ENCODE measurements at regions not wholly inside any gene's neighbourhood (a gene's known extent, or its start where the extent isn't known, plus 50 kb on each side); places are given as distances from the start of the nearest gene placed in this dataset.

- TF ChIP-seq OSR1 (CRISPR knock-in tag; IDR thresholded peaks at IDR 0.05), result no peak
These were observed 651.3 kb downstream of the PTPRC start (continued) for GRCh38 chr1:199290186-199290585.

GRCh38 chr1:199291022-199291740 lies 652.3 kb downstream of the PTPRC start:
- peak; percentile 72 for ATAC-seq
- no peak for TF ChIP-seq CSRNP3 (CRISPR knock-in tag; IDR thresholded peaks at IDR 0.05)
- TF ChIP-seq POU6F1 (CRISPR knock-in tag; IDR thresholded peaks at IDR 0.05; ENCODE audit: borderline replicate concordance, low read depth), result no peak
- TF ChIP-seq TOX (CRISPR knock-in tag; IDR thresholded peaks at IDR 0.05; ENCODE audit: borderline replicate concordance), result peak; percentile 20; the same call in 1 of the 2 replicates
- no peak for TF ChIP-seq TCF4 (CRISPR knock-in tag; IDR thresholded peaks at IDR 0.05; ENCODE audit: borderline replicate concordance)
- no peak for TF ChIP-seq ZNF565 (CRISPR knock-in tag; conservative IDR thresholded peaks at IDR 0.05; ENCODE audit: low read depth)
- no peak for TF ChIP-seq CREB5 (CRISPR knock-in tag; IDR thresholded peaks at IDR 0.05; ENCODE audit: low read depth)
- TF ChIP-seq ZFP30 (CRISPR knock-in tag; IDR thresholded peaks at IDR 0.05), result no peak
- TF ChIP-seq RARB (CRISPR knock-in tag; IDR thresholded peaks at IDR 0.05), result no peak

- no peak for ATAC-seq
- TF ChIP-seq ZFP3 (CRISPR knock-in tag; IDR thresholded peaks at IDR 0.05), result no peak
- TF ChIP-seq CSRNP3 (CRISPR knock-in tag; IDR thresholded peaks at IDR 0.05), result no peak
- no peak for TF ChIP-seq OSR1 (CRISPR knock-in tag; IDR thresholded peaks at IDR 0.05)
- no peak for TF ChIP-seq ISL1 (CRISPR knock-in tag; IDR thresholded peaks at IDR 0.05)
- TF ChIP-seq TSHZ2 (CRISPR knock-in tag; IDR thresholded peaks at IDR 0.05), result no peak
- no peak for TF ChIP-seq RARB (CRISPR knock-in tag; IDR thresholded peaks at IDR 0.05)
- no peak for TF ChIP-seq CREB5 (CRISPR knock-in tag; IDR thresholded peaks at IDR 0.05; ENCODE audit: low read depth)
- TF ChIP-seq ARNTL (CRISPR knock-in tag; IDR thresholded peaks at IDR 0.05; ENCODE audit: borderline replicate concordance, low read depth), result no peak
- no peak for TF ChIP-seq GLIS3 (CRISPR knock-in tag; IDR thresholded peaks at IDR 0.05)
- no peak for TF ChIP-seq PPARA (CRISPR knock-in tag; IDR thresholded peaks at IDR 0.05; ENCODE audit: borderline replicate concordance)
- no peak for TF ChIP-seq ZC3H10 (CRISPR knock-in tag; IDR thresholded peaks at IDR 0.05)
- no peak for TF ChIP-seq ZNF8 (CRISPR knock-in tag; IDR thresholded peaks at IDR 0.05)
- TF ChIP-seq TCF4 (CRISPR knock-in tag; IDR thresholded peaks at IDR 0.05; ENCODE audit: borderline replicate concordance), result no peak
These were observed 654.1 kb downstream of the PTPRC start for GRCh38 chr1:199292896-199293295.
